ENCODE measurements at regions not wholly inside any gene's neighbourhood (a gene's known extent, or its start where the extent isn't known, plus 50 kb on each side); places are given as distances from the start of the nearest gene placed in this dataset.

DNA sequence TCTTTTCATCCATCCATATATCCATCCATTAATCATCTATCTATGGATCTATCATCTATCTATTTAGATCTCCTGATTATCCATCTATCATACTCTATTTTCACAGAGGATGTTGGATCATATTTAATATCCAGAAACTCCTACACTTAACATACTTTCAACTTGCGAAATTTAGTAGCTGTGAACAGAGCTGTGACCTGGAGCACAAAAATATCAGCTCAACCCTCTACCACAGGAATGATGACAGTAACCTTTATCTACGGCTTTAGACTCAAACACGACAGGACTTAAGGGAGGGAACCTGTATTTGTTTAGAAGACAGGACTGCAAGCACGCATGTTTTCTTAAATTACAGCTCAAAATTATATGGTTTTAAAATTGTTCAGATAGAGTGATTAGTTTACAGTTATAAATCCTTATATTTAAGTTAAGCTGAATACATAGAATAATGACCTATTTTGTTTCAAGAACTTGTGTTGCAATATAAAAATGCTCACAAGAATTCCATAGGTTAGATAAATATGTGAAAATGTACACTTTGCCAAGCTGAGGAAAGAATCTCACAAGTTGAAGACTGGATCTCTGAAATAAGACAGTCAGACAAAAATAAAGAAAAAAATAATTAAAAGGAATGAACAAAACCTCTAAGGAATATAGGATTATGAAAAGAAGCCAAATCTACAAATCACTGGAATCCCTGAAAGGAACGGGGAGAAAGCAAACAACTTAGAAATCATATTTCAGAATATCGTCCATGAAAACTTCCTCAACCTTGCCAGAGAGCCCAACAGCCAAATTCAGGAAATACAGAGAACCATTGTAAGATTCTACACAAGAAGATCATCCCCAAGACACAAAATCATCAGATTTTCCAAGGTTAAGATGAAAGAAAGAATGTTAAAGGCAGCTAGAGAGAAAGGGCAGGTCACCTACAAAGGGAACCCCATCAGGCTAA lies 142.0 kb downstream of the COL6A3 start:
- H3K4me3 ChIP-seq, result no peak overlapping the region
- H3K27me3 ChIP-seq, result no peaks in the 10 kb centered on the region
- no peak for TF ChIP-seq POLR2A (IDR thresholded peaks at IDR 0.05)
- TF ChIP-seq, protein P1, sequence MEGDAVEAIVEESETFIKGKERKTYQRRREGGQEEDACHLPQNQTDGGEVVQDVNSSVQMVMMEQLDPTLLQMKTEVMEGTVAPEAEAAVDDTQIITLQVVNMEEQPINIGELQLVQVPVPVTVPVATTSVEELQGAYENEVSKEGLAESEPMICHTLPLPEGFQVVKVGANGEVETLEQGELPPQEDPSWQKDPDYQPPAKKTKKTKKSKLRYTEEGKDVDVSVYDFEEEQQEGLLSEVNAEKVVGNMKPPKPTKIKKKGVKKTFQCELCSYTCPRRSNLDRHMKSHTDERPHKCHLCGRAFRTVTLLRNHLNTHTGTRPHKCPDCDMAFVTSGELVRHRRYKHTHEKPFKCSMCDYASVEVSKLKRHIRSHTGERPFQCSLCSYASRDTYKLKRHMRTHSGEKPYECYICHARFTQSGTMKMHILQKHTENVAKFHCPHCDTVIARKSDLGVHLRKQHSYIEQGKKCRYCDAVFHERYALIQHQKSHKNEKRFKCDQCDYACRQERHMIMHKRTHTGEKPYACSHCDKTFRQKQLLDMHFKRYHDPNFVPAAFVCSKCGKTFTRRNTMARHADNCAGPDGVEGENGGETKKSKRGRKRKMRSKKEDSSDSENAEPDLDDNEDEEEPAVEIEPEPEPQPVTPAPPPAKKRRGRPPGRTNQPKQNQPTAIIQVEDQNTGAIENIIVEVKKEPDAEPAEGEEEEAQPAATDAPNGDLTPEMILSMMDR (IDR thresholded peaks at IDR 0.05), result no peak
- no peaks in the 10 kb centered on the region for H3K36me3 ChIP-seq
- H3K9me3 ChIP-seq, result no peaks in the 10 kb centered on the region
- H3K4me1 ChIP-seq, result no peaks in the 10 kb centered on the region
- DNase-seq, result no peak
- no peak overlapping the region for H3K27ac ChIP-seq

All from Peyer's patch (tissue), 4 donors.